GM12892 (cell line): ENCODE measurements at regions not wholly inside any gene's neighbourhood (a gene's known extent, or its start where the extent isn't known, plus 50 kb on each side); places are given as distances from the start of the nearest gene placed in this dataset.

Experiments
- POLR2A ChIP-seq: IDR thresholded peaks from 2 replicates; pipeline ENCODE4 v1.6.1; 2011; ENCODE audit warnings: low read depth, low read length, control low read depth
- POLR2AphosphoS5 ChIP-seq: IDR thresholded peaks from 2 replicates; pipeline ENCODE4 v1.6.1; 2011; ENCODE audit warnings: low read depth, low read length, control low read depth
- TAF1 ChIP-seq: IDR thresholded peaks from 2 replicates; pipeline ENCODE4 v1.6.1; 2011; ENCODE audit warnings: low read depth, mild to moderate bottlenecking, control low read depth, low read length, borderline replicate concordance

DNA sequence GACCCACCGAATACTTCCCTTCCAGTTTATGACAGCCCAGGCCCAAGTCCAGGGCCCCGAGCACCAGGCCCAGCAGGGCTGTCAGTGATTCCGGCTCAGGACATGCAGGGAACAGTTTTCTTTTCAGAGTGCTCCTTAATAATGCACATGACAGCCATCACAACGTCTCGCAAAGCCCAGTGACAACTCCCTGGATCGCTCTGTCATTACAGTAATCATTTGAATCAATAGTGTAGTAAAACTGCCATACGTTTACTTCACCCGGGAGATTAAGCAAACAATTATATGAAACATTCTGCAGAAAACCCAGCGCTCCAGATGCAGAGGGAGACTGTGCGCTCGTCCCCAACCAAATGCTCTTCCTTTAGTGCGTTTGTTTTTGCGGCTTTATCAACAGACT, 162.6 kb upstream of the CDH13 start:
- TF ChIP-seq POLR2AphosphoS5 (no peak), POLR2A (no peak), TAF1 (no peak)
